ENCODE measurements at regions not wholly inside any gene's neighbourhood (a gene's known extent, or its start where the extent isn't known, plus 50 kb on each side); places are given as distances from the start of the nearest gene placed in this dataset.

GRCh38 chr5:30042677-30043076, 1150.8 kb upstream of the CDH6 start:
- TF ChIP-seq CTCF (IDR thresholded peaks at IDR 0.05; ENCODE audit: borderline replicate concordance, control extremely low read depth, extremely low read depth, insufficient read depth, missing control alignments): no peak
- in situ Hi-C loops (cut with MboI; ENCODE audit: low sequenced_read_pairs, unreplicated experiment): no loop called here
- no peak for DNase-seq (ENCODE audit: low spot score)

- no peak for TF ChIP-seq CTCF (IDR thresholded peaks at IDR 0.05; ENCODE audit: borderline replicate concordance, control extremely low read depth, extremely low read depth, insufficient read depth, missing control alignments)
- no peak for DNase-seq (ENCODE audit: low spot score)
- in situ Hi-C loops (cut with MboI; ENCODE audit: low sequenced_read_pairs, unreplicated experiment): no loop called here
Observed at GRCh38 chr5:30041831-30042385, 1151.6 kb upstream of the CDH6 start.

- no peak for TF ChIP-seq CTCF (IDR thresholded peaks at IDR 0.05; ENCODE audit: borderline replicate concordance, control extremely low read depth, extremely low read depth, insufficient read depth, missing control alignments)
- DNase-seq (ENCODE audit: low spot score): no peak
- in situ Hi-C loops (cut with MboI; ENCODE audit: low sequenced_read_pairs, unreplicated experiment): no loop called here
Observed at GRCh38 chr5:30041291-30041690, 1152.2 kb upstream of the CDH6 start.

- peak; percentile 33 for DNase-seq (ENCODE audit: low spot score)
- TF ChIP-seq CTCF (IDR thresholded peaks at IDR 0.05; ENCODE audit: borderline replicate concordance, control extremely low read depth, extremely low read depth, insufficient read depth, missing control alignments): peak; percentile 28
- in situ Hi-C loops (cut with MboI; ENCODE audit: low sequenced_read_pairs, unreplicated experiment): no loop called here
Observed at GRCh38 chr5:30040488-30041118, 1152.9 kb upstream of the CDH6 start.

- in situ Hi-C loops (cut with MboI; ENCODE audit: low sequenced_read_pairs, unreplicated experiment): no loop called here
- DNase-seq (ENCODE audit: low spot score): no peak
- no peak for TF ChIP-seq CTCF (IDR thresholded peaks at IDR 0.05; ENCODE audit: borderline replicate concordance, control extremely low read depth, extremely low read depth, insufficient read depth, missing control alignments)
Observed at GRCh38 chr5:30039379-30039778, 1154.1 kb upstream of the CDH6 start.

GRCh38 chr5:30034870-30035269, 1158.6 kb upstream of the CDH6 start:
- no peak for TF ChIP-seq CTCF (IDR thresholded peaks at IDR 0.05; ENCODE audit: borderline replicate concordance, control extremely low read depth, extremely low read depth, insufficient read depth, missing control alignments)
- in situ Hi-C loops (cut with MboI; ENCODE audit: low sequenced_read_pairs, unreplicated experiment): no loop called here
- DNase-seq (ENCODE audit: low spot score): no peak

Data from GM13976 (cell line).